IPS DF 4.7 (cell line): ENCODE measurements at regions not wholly inside any gene's neighbourhood (a gene's known extent, or its start where the extent isn't known, plus 50 kb on each side); places are given as distances from the start of the nearest gene placed in this dataset.

ENCODE experiments used
- DNase-seq: peaks from one replicate; pipeline ENCODE4 v3.0.0-alpha.2; 2013; ENCODE audit warnings: low spot score; ENCODE audit errors: extremely low read depth

GRCh38 chr13:107866032-107866940 is 349.1 kb downstream of the LIG4 start:
- DNase-seq: no peak

- no peak for DNase-seq
Observed at GRCh38 chr13:107865643-107866031, 349.7 kb downstream of the LIG4 start.

- DNase-seq: no peak
Observed at GRCh38 chr13:107865318-107865575, 350.1 kb downstream of the LIG4 start.

GRCh38 chr13:107864543-107865317 is 350.6 kb downstream of the LIG4 start:
- DNase-seq: no peak

- no peak for DNase-seq
Observed at GRCh38 chr13:107860284-107860683, 355.1 kb downstream of the LIG4 start.

GRCh38 chr13:107854880-107855279 is 360.5 kb downstream of the LIG4 start:
- no peak for DNase-seq

- no peak for DNase-seq
Observed at GRCh38 chr13:107852072-107852471, 363.3 kb downstream of the LIG4 start.

- no peak for DNase-seq
Observed at GRCh38 chr13:107851670-107852069, 363.7 kb downstream of the LIG4 start.

GRCh38 chr13:107847406-107847805 is 367.9 kb downstream of the LIG4 start:
- DNase-seq: no peak

GRCh38 chr13:107846642-107847041 is 368.7 kb downstream of the LIG4 start:
- no peak for DNase-seq

- DNase-seq: no peak
Observed at GRCh38 chr13:107845911-107846310, 369.4 kb downstream of the LIG4 start.

GRCh38 chr13:107843681-107844080 is 371.7 kb downstream of the LIG4 start:
- no peak for DNase-seq

- DNase-seq: no peak
Observed at GRCh38 chr13:107843281-107843680, 372.1 kb downstream of the LIG4 start.

- DNase-seq: no peak
Observed at GRCh38 chr13:107842562-107843180, 372.7 kb downstream of the LIG4 start.

GRCh38 chr13:107838588-107839161 is 376.7 kb downstream of the LIG4 start:
- DNase-seq: no peak

GRCh38 chr13:107836685-107837084 is 378.7 kb downstream of the LIG4 start:
- DNase-seq: no peak

GRCh38 chr13:107835339-107836018 is 379.9 kb downstream of the LIG4 start:
- no peak for DNase-seq

GRCh38 chr13:107834717-107835116 is 380.6 kb downstream of the LIG4 start:
- no peak for DNase-seq

- no peak for DNase-seq
Observed at GRCh38 chr13:107834281-107834680, 381.1 kb downstream of the LIG4 start.

- DNase-seq: no peak
Observed at GRCh38 chr13:107832500-107833100, 382.7 kb downstream of the LIG4 start.

- DNase-seq: no peak
Observed at GRCh38 chr13:107830804-107831203, 384.5 kb downstream of the LIG4 start.
